ENCODE measurements at regions not wholly inside any gene's neighbourhood (a gene's known extent, or its start where the extent isn't known, plus 50 kb on each side); places are given as distances from the start of the nearest gene placed in this dataset.
A peak's percentile ranks its signal among the peaks of the same experiment; 100 is the strongest.

GRCh38 chr9:16343249-16344237 is 526.9 kb downstream of the BNC2 start:
- DNase-seq, result no peak

- no peak for DNase-seq
Measured at GRCh38 chr9:16344343-16344742, 526.1 kb downstream of the BNC2 start.

- no peak for DNase-seq
Measured at GRCh38 chr9:16345902-16346301, 524.6 kb downstream of the BNC2 start.

- no peak for DNase-seq
Measured at GRCh38 chr9:16347886-16348285, 522.6 kb downstream of the BNC2 start.

GRCh38 chr9:16348531-16348930 is 521.9 kb downstream of the BNC2 start:
- DNase-seq, result no peak

- DNase-seq, result no peak
Measured at GRCh38 chr9:16352251-16352650, 518.2 kb downstream of the BNC2 start.

GRCh38 chr9:16352791-16353401 is 517.6 kb downstream of the BNC2 start:
- DNase-seq, result peak; percentile 24

GRCh38 chr9:16356196-16356765 is 514.2 kb downstream of the BNC2 start:
- DNase-seq, result no peak

- DNase-seq, result no peak
Measured at GRCh38 chr9:16357828-16358227, 512.6 kb downstream of the BNC2 start.

GRCh38 chr9:16358751-16359150 is 511.7 kb downstream of the BNC2 start:
- DNase-seq, result no peak
